ENCODE measurements at regions not wholly inside any gene's neighbourhood (a gene's known extent, or its start where the extent isn't known, plus 50 kb on each side); places are given as distances from the start of the nearest gene placed in this dataset.

- no peak for TF ChIP-seq POLR2A (IDR thresholded peaks at IDR 0.05; ENCODE audit: low read length)
- TF ChIP-seq GATA1 (IDR thresholded peaks at IDR 0.05; ENCODE audit: low read depth, low read length) = no peak
These were observed 165.3 kb upstream of the FOXD3 start for GRCh38 chr1:63157085-63157484.

All from erythroblast (primary cell).